ENCODE measurements at regions not wholly inside any gene's neighbourhood (a gene's known extent, or its start where the extent isn't known, plus 50 kb on each side); places are given as distances from the start of the nearest gene placed in this dataset.

DNA sequence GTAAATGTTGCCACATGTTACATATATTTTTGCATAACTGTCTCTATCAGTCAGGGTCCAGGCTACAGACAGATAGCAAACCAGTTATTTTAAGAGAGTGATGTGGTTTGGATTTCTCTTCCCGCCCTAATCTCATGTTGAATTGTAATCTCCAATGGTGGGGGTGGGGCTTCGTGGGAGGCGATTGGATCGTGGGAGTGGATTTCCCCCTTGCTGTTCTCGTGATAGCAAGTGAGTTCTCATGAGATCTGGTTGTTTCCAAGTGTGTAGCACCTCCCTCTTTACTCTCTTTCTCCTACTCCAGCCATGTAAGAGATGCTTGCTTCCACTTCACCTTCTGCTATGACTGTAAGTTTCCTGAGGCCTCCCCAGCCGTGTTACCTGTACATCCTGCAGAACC lies 704.2 kb upstream of the TBX3 start:
- Mint-ChIP-seq H3K9me3 (peaks cover 0 to 6% (median 2%) of the 10 kb centered on the region in 7 donors), H3K36me3 (no peaks in the 10 kb centered on the region), H3K4me3 (no peak overlapping the region), H3K27ac (peak overlapping the region in 1 of 7 donors; percentile 37), H3K4me1 (peaks cover 4% of the 10 kb centered on the region), H3K27me3 (ENCODE audit: low read depth in 3 of 3) (no peaks in the 10 kb centered on the region)
- Histone ChIP-seq H3K4me3 (replicated peaks in 1 of 3; ENCODE audit: low read depth in 2 of 3, low read length in 3 of 3) (no peak overlapping the region), H3K4me1 (ENCODE audit: control insufficient read depth in 1 of 2, insufficient read depth in 2 of 2, low read length in 2 of 2) (peaks cover 0 to 3% of the 10 kb centered on the region in 2 donors), H4K20me1 (ENCODE audit: insufficient read depth, low read length) (no peaks in the 10 kb centered on the region), H3K79me2 (ENCODE audit: insufficient read depth, low read length) (no peaks in the 10 kb centered on the region), H2AFZ (ENCODE audit: insufficient read depth, low read depth, low read length, poor library complexity, severe bottlenecking) (no peak overlapping the region), H3K27me3 (ENCODE audit: control insufficient read depth in 2 of 2, insufficient read depth in 2 of 2, low read length in 2 of 2) (no peaks in the 10 kb centered on the region), H3K36me3 (replicated peaks in 1 of 2; ENCODE audit: control insufficient read depth in 1 of 2, insufficient read depth in 2 of 2, low read length in 2 of 2) (no peaks in the 10 kb centered on the region), H3K4me2 (replicated peaks; ENCODE audit: extremely low read depth, low read length, poor library complexity, severe bottlenecking) (no peak overlapping the region), H3K9me3 (replicated peaks in 1 of 2; ENCODE audit: control insufficient read depth in 1 of 2, insufficient read depth in 1 of 2, low read length in 2 of 2) (peaks cover 0 to 6% of the 10 kb centered on the region in 2 donors), H3K9ac (ENCODE audit: insufficient read depth, low read length, poor library complexity, severe bottlenecking) (no peak overlapping the region), H3K27ac (ENCODE audit: low read depth in 1 of 2, low read length in 2 of 2) (no peak overlapping the region)
- no peak for DNase-seq
- intact Hi-C loops (cut with micrococcal nuclease), result no loop called here
- 100% methylated on average over 1 of the region's 6 CpGs for WGBS (ENCODE audit: insufficient coverage)
- TF ChIP-seq, protein P1, sequence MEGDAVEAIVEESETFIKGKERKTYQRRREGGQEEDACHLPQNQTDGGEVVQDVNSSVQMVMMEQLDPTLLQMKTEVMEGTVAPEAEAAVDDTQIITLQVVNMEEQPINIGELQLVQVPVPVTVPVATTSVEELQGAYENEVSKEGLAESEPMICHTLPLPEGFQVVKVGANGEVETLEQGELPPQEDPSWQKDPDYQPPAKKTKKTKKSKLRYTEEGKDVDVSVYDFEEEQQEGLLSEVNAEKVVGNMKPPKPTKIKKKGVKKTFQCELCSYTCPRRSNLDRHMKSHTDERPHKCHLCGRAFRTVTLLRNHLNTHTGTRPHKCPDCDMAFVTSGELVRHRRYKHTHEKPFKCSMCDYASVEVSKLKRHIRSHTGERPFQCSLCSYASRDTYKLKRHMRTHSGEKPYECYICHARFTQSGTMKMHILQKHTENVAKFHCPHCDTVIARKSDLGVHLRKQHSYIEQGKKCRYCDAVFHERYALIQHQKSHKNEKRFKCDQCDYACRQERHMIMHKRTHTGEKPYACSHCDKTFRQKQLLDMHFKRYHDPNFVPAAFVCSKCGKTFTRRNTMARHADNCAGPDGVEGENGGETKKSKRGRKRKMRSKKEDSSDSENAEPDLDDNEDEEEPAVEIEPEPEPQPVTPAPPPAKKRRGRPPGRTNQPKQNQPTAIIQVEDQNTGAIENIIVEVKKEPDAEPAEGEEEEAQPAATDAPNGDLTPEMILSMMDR (IDR thresholded peaks at IDR 0.05), result no peak

DNA sequence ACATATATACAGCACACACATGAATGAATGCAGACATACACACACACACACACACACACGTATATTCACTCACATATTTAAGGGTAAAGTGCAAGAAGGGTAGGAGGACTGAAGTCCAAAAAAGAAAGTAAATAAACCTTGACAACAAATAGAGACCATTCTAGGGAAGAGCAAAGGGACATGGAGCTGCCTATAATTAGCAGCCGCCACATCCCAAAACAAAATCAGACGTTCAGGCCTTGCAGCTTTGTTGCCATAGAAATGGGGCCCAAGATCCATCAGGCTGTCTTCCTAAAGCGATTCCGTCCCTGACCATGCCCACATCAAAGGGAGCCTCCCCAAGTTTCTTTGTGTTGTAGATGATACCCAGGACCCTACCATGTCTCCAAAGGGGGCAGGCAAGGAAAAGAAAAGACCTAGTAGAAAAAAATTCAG lies 703.5 kb upstream of the TBX3 start:
- intact Hi-C loops (cut with micrococcal nuclease), result no loop called here
- no peaks in the 10 kb centered on the region for H3K36me3 ChIP-seq (replicated peaks in 1 of 2; ENCODE audit: control insufficient read depth in 1 of 2, insufficient read depth in 2 of 2, low read length in 2 of 2)
- TF ChIP-seq, protein P1 (IDR thresholded peaks at IDR 0.05), result no peak

More for the DNA sequence above, 703.5 kb upstream of the TBX3 start:
- peaks cover 4% of the 10 kb centered on the region for H3K4me1 Mint-ChIP-seq
- 76% methylated on average over 2 of the region's 5 CpGs for WGBS (ENCODE audit: insufficient coverage)
- H3K4me3 Mint-ChIP-seq, result no peak overlapping the region
- Histone ChIP-seq H3K4me3 (replicated peaks in 1 of 3; ENCODE audit: low read depth in 2 of 3, low read length in 3 of 3) (no peak overlapping the region), H4K20me1 (ENCODE audit: insufficient read depth, low read length) (no peaks in the 10 kb centered on the region), H3K79me2 (ENCODE audit: insufficient read depth, low read length) (no peaks in the 10 kb centered on the region), H3K9me3 (replicated peaks in 1 of 2; ENCODE audit: control insufficient read depth in 1 of 2, insufficient read depth in 1 of 2, low read length in 2 of 2) (peaks cover 0 to 6% of the 10 kb centered on the region in 2 donors), H3K4me1 (ENCODE audit: control insufficient read depth in 1 of 2, insufficient read depth in 2 of 2, low read length in 2 of 2) (peaks cover 0 to 3% of the 10 kb centered on the region in 2 donors), H2AFZ (ENCODE audit: insufficient read depth, low read depth, low read length, poor library complexity, severe bottlenecking) (no peak overlapping the region), H3K27ac (ENCODE audit: low read depth in 1 of 2, low read length in 2 of 2) (no peak overlapping the region), H3K4me2 (replicated peaks; ENCODE audit: extremely low read depth, low read length, poor library complexity, severe bottlenecking) (no peak overlapping the region), H3K27me3 (ENCODE audit: control insufficient read depth in 2 of 2, insufficient read depth in 2 of 2, low read length in 2 of 2) (no peaks in the 10 kb centered on the region), H3K9ac (ENCODE audit: insufficient read depth, low read length, poor library complexity, severe bottlenecking) (no peak overlapping the region)
- no peak for DNase-seq
- peaks cover 0 to 6% (median 2%) of the 10 kb centered on the region in 7 donors for H3K9me3 Mint-ChIP-seq
- H3K27me3 Mint-ChIP-seq (ENCODE audit: low read depth in 3 of 3), result peaks cover 0 to 3% (median under 1%) of the 10 kb centered on the region in 3 donors
- no peaks in the 10 kb centered on the region for H3K36me3 Mint-ChIP-seq
- H3K27ac Mint-ChIP-seq, result no peak overlapping the region
